ENCODE measurements at regions not wholly inside any gene's neighbourhood (a gene's known extent, or its start where the extent isn't known, plus 50 kb on each side); places are given as distances from the start of the nearest gene placed in this dataset.

GRCh38 chr2:18178736-18179349, 300.4 kb downstream of the KCNS3 start:
- TF ChIP-seq EZH2phosphoT487 (IDR thresholded peaks at IDR 0.05; ENCODE audit: insufficient read depth, low read depth) (no peak), EZH2 (IDR thresholded peaks at IDR 0.05; ENCODE audit: insufficient read depth, poor library complexity, severe bottlenecking) (no peak)

All from GM23248 (cell line).